GM12872 (cell line): ENCODE measurements at regions not wholly inside any gene's neighbourhood (a gene's known extent, or its start where the extent isn't known, plus 50 kb on each side); places are given as distances from the start of the nearest gene placed in this dataset.

Source experiments
- TF ChIP-seq, protein P1 (sequence below): IDR thresholded peaks from 3 replicates; pipeline ENCODE4 v1.5.1; 2011; ENCODE audit warnings: low read depth, mild to moderate bottlenecking, low read length, moderate library complexity; ENCODE audit not compliant: insufficient read depth

GRCh38 chr4:66785479-66785878, 759.8 kb downstream of the CENPC start:
- TF ChIP-seq, protein P1, sequence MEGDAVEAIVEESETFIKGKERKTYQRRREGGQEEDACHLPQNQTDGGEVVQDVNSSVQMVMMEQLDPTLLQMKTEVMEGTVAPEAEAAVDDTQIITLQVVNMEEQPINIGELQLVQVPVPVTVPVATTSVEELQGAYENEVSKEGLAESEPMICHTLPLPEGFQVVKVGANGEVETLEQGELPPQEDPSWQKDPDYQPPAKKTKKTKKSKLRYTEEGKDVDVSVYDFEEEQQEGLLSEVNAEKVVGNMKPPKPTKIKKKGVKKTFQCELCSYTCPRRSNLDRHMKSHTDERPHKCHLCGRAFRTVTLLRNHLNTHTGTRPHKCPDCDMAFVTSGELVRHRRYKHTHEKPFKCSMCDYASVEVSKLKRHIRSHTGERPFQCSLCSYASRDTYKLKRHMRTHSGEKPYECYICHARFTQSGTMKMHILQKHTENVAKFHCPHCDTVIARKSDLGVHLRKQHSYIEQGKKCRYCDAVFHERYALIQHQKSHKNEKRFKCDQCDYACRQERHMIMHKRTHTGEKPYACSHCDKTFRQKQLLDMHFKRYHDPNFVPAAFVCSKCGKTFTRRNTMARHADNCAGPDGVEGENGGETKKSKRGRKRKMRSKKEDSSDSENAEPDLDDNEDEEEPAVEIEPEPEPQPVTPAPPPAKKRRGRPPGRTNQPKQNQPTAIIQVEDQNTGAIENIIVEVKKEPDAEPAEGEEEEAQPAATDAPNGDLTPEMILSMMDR: no peak

DNA sequence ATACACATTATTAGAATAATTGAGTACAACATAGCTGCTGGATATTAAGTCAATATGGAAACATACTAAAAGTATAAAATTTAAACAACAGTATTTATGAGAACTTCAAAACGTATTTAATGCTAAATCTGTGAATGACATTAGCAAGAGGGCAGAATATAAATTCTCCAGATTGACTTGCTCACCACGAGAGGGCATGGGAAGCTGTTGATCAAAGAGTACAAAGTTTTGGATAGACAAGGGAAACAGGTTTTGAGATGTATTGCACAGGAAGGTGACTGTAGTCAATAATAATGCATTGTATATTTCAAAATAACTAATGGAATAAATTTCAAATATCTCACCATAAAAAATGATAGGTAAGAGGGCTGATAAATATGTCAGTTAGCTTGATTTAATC, 768.2 kb downstream of the CENPC start:
- TF ChIP-seq, protein P1: no peak

DNA sequence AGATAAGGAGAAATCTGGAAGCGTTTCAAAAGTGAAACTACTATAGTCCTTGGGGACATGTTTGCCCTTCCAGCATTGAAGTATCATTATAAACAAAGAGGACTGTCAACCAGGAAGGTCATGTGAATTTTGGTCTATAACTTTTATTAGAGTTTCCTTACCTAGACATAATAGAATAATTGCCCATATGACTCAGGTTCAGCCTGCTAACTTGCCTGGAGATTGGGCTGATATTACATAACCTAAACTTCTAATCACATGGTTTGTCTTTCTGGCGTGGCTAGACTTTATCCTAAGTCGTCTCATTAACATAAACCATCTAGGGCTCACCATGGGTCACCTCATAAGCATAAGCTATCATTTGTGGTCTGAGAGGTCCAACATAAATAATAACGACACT, 775.9 kb downstream of the CENPC start:
- TF ChIP-seq, protein P1: no peak

DNA sequence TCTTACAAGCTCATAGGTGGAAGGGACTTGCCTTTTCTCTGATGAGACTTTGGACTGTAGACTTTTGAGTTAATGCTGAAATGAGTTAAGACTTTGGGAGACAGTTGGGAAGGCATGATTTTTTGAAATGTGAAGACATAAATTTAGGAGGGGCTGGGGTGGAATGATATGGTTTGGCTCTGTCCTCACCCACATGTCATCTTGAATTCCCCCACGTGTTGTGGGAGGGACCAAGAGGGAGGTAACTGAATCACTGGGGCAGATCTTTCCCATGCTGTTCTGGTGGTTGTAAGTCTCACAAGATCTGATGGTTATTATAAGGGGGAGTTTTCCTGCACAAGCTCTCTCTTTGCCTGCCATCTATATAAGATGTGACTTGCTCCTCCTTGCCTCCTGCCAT, 777.9 kb downstream of the CENPC start:
- TF ChIP-seq, protein P1: no peak

DNA sequence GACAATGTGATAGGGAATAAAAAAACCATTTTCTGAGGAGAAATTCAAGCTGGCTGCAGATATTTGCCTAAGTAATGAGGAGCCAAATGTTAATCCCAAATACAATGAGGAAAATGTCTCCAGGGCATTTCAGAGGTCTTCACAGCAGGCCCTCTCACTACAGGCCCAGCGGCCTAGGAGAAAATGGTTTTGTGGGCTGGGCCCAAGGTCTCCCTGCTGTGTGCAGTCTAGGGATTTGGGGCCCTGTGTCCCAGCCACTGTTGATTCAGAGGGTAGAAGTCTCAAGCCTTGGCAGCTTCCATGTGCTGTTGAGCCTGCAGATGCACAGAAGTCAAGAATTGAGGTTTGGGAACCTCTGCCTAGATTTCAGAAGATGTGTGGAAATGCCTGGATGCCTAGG, 778.7 kb downstream of the CENPC start:
- TF ChIP-seq, protein P1: no peak

- TF ChIP-seq, protein P1: no peak
Observed at GRCh38 chr4:66750273-66750672, 795.0 kb downstream of the CENPC start.

DNA sequence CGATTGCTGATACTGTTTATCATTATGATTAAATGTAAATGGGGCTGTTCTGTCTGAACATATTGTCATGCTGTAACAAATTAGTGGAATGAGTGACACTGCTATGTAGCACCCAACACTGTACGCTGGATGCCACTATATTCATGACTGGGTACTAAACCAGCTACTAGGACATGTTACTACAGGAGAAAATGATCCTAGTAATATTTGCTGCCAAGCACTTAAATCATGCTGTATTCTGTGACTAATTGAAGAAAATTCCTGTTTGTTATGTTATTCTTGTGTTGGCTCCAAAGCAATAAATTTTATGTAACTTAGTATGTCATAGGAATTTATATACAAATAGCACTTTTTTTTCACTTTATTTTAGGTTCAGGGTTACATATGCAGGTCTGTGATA, 804.2 kb downstream of the CENPC start:
- TF ChIP-seq, protein P1: no peak

DNA sequence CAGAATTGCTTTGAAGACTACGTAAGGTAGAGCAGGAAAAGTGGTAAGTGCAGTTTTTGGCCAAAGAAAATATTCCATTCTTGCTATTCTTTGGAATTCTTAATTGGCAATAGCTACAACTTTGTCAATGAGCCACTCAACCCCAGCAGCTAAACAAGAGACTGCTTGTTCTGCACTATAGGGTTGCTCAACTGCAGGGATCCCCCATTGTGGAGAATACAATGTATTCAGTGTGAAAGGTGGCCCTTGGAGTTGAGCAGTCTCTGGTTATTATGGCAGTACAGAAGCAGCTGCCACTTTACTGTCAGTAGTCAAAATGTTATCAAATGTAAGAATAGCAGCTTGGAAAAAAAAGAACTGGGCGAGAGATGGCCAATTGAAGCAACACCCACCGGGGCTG, 808.7 kb downstream of the CENPC start:
- TF ChIP-seq, protein P1: no peak
